CD4-positive, alpha-beta T cell treated with Interleukin-15 for 1 hour (primary cell): ENCODE measurements at regions not wholly inside any gene's neighbourhood (a gene's known extent, or its start where the extent isn't known, plus 50 kb on each side); places are given as distances from the start of the nearest gene placed in this dataset.

Experiments used
- DNase-seq: peaks from one replicate; pipeline ENCODE4 v3.0.0-alpha.2; 2020

DNA sequence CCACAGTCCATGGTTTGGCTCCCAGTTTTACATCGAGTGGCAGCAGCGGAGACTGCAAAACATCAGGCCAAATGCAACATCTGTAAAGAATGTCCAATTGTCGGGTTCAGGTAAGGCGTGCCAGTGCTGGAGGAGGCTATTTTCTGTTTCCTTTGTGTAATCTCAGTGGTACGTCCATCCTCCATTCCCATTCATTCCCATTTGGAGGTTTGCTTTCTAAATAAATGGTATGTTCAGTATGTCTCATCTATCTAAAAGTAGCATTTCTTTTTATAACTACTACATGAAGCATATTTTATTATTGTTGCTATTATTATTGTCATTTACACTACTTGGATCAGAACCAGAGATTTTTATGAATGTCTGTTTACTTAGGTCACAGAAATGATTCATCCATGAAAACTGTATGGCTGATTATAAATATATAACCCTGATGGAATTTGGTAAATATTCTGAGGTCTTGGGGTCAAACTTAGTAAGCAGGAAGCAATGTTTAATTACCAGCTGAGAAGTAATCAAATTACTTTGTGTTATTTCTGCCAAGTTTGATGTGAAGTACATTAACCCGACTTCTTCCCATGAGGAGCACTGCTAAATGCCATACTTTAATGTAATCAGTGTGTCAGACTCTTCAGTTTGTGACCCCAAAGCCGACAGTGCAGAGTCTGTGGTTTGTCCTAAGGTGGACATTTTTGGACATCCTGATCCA lies 512.9 kb downstream of the UTRN start:
- no peak for DNase-seq

DNA sequence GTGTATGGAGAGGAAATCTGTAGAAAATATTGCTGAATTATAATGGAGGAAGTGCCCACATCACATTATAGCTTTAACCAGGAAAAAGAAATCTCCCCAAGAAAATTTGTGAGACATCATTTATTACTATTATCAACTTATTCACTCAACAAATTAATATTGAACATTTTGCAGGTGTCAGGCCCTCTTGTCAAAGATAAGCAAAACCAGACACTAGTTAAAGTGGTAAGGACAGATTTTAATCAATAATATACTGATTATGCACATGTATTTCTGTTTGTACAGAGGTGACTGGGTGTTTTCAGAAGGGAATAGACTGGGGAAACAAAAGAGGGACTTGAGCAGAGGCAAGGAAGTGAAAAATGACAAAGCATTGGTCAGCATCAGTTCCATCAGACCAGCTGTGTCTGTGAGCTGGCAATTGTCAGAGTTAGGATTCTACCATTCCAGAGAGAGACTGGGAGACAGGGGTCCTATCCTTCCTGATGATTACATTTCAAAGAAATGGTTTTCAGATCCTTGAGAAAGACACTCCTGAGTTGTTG lies 519.2 kb downstream of the UTRN start:
- no peak for DNase-seq

DNA sequence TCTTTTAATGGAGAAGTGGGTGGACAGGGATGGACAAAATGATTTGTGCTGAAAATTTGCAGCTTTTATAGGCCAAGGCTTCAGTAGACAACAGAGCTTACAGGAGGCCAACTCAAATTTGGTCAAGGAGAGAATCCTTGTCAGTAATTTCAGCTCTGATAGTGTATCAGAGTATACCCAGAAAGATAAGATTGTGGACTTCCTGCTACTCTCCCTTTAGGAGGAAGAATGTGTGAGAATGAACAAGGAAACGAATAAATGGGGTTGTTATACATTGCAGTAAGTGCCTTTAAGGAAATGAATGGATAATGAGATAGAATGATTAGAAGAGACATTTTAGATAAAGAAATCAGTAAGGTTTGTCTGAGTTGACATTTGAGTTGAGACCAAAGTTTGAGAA lies 519.9 kb downstream of the UTRN start:
- DNase-seq = no peak

DNA sequence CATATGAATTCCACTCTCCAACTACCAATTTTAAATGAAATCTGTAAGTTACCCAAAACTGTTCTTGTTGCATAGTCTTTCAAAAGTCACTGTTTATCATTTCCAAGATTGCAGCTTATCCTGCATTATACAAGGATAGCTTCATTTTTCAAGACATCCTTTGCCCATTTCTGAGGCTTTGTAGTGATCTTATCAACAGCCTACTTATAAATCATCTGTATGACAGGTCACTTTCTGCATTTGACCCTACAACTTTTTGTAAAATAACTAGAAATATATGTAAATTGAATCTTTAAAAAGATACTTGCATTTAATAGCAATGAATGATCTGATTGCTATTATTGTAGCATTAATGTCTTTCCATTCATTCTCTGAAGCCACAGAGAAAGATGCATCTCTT lies 521.1 kb downstream of the UTRN start:
- DNase-seq = no peak

DNA sequence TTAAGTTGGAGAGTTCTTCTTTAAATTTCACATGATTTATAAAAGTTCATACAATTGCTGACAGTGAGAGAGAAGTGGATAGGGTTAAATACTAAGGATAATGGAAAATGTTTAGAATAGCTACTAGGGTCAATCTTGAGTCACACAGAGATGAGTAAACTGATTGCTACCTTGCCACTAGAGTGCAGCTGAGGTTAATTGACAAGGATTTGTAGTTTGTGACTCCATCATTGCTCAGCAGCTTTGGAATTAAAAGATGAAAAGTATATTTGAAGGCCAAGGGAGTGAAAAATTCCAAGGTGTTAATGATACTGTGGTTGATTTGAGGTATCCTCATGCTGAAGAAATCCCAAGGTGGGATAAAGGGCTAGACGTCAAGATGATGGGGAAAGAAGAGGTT lies 524.0 kb downstream of the UTRN start:
- no peak for DNase-seq

DNA sequence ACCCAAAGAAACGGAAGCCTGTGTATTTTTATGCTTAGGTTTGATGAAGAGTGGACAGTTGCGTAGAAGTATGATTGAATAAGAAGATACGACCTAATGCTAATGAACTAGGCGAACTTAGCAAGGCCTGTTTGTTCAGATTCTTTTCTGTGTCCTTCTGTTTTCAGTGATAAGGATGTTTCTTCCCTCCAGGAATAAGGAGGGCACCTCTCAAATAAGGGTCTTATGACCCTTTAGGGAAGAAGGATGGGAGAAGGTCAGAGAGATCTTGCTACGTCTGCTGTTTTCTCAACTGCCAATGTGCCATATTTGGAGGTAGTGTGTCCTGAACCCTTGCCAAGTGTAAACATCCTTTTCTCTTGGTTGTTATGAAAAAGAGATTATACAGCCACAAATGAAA lies 524.8 kb downstream of the UTRN start:
- no peak for DNase-seq

DNA sequence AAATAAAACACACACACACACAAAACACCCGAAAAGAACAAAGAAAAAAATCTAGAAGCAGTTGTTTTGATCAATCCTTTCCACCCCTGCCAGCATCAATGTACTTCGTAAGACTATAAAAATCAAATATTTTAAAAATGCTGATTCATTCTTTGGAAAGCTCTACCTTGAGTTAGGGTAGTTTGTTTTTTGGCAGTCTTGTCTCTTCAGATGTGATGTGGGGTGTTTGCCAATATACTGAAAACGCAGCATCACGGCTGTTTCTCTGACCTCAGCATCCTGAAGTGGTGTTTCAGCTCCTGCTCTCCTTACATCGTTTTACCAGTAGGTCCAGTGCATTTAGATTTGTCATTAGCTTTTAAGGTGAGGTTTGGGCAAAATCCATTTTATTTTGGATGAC lies 526.0 kb downstream of the UTRN start:
- no peak for DNase-seq

DNA sequence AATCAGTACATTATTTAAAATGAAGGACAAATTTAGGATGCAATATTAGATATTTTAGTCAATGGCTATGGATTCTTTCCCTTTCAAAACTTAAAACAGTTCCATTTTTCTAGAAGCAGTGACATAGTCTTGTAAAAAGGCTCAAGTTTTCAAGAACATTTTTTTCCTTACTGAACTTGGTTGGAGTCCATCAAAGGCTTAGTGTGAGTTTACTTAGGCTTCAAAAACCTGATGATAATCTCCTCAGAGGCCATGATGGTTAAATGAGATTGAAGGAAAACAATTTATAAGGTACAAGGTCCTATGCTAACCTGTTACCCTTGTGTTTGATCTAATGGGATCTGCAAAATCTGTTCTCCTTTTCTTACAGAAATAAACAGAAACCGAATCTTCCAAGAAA lies 531.8 kb downstream of the UTRN start:
- DNase-seq = no peak

DNA sequence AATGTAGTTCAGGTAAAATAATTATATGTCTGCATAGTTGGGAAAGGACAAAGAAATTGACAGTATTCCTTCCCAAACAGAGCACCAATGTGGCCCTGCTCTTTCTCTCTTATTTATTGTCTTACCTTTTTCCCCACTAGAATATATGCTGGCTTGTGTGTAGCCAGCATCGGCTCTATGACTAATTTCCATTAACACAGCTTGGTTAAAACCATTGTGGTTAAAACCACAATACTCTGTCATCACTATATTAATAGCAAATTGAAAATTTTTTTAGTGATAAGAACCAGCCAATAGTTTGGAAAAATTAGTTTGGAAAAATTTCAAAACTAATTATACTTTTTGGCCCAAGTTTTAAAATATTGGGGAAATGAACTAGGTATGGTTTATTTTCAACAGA lies 535.1 kb downstream of the UTRN start:
- no peak for DNase-seq

DNA sequence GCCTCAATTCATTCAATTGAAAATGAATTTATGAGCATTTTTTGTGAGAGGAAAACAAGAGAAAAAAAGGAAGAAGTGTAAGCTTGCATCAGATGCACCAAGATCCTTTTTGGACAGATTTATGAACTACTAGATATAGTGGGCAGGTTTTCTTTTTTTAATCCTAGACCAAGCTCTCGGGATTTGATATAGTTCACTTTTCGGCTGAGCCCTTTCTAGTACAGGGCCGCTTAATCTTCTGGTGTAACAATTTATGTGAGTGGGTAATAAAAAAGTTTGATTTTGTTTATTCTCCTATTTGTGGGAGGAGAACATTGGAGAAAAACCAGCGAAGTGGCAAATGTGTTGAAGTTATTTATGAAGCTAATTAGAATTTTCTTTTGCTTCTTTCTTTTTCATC lies 538.0 kb downstream of the UTRN start:
- DNase-seq = no peak

DNA sequence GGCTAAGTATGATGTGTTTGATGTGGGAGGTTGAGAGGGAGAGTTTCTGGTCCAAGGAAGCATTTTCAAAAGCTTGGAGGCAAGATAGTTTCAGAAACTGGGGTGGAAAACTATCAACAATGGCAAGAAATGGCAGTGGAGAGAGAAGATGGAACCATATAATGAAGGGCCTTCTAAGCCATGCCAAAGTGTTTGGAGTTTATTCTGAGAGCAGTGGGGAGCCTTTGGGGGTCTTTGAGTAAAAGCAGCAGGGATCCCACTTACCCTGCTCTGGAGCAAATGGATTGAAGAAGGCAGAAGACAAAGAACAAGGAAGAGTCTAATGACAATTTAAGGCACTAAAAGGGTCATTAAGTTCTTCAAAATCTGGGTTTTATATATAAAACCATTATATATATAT lies 538.9 kb downstream of the UTRN start:
- no peak for DNase-seq

DNA sequence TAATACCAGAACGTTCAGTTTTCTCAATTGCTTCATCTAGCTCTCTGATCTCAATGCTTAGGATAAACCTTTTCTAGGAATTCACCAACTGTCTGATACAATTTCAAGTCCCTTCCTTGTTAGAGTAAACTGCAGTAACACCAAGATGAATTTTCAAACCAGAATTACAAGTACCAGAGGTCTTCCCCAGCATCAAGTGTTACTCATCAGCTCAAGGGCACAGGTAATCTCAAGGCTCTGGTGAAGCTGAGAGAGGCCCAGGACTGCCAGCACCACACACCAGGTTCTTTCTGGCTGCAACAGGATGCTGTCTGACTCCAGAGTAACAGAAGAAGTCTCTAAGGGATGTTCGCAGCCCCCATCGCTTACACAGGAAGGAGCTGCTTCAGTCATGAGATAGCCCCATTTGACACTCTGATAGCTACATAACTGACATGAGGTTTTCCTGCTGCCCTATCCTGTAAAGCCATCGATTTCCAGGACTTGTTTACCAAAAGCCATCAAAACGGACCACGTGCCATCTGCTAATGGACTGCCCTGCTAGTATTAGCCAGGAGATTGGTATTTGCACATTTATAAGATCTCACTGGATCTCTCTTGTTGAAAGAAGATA lies 549.4 kb downstream of the UTRN start:
- no peak for DNase-seq

DNA sequence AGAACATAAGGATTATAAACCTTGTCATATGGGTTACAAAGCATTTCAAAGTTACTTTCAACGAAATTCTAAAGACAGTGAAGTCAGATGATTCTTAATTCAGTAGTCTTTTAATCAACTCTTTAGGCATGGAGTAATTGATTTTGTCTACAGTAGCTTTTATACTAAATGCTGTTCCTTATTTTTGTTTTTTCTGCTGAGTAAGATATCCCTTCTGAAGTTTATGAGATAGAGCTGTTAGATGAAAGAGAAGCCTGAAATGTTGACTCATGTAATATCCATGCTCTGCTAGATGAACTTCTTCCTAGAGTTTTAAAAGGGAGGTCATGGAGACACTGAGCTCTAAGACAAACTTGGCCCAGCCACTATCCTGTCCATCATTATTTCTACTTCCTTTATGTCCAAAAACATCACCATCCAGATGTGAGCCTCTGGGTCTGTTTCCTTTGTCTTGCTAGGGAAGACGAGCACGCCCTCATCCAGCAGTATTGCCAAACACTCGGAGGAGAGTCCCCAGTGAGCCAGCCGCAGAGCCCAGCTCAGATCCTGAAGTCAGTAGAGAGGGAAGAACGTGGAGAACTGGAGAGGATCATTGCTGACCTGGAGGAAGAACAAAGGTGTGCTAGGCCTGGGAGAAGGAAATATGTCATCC lies 550.3 kb downstream of the UTRN start:
- DNase-seq = no peak

DNA sequence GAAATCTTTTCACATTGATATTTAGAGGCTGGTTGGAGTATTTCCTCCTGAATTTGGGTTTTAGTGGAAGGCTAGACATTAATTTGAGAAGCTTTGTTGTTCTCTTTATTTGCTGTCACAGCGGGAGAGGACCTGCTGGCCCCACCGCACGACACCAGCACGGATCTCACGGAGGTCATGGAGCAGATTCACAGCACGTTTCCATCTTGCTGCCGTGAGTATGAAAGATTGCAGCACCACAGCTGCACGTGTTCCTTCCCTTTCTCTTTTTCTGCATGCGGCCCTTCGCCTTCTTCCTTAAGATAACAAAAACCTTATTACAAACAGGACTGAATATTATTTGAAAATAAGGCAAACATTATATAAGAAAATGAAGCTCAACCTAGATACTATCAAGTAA lies 555.5 kb downstream of the UTRN start:
- DNase-seq = no peak

DNA sequence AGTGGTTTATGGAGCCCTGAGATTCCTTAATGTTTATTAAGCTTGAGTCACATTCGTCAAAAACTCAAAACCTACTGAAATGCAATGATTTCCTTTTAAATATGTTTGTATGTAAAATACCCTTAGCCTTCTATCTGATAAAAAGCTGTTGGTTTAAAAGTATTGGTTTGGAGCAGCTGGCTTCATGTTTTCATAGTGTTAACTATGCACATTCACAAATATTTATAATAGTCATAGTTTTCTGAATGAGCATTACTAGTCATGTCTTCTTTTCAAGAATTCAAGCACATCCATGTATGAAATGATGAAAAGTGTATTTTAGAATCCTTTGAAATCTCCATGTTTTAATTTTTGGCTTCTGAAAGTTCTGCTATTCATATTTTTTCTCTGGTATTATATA lies 558.6 kb downstream of the UTRN start:
- no peak for DNase-seq

DNA sequence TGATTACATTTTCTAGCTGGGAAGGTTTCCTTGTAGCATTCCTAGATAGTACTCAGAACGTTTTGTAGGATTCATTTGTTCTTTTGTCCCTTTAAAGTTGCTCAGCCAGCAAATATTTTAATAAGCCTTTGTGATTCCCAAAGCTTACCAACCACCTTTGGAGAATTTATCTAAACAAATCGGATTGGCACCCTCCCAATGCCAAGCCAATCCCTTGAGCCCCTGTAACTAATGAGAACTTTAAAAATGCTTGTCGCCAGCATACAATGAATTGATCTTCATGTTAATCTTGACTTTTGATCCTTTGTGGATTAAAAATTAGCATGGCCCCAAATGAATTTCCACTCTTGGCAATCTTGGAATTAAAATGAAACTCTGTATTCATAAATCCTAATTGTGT lies 559.5 kb downstream of the UTRN start:
- no peak for DNase-seq

DNA sequence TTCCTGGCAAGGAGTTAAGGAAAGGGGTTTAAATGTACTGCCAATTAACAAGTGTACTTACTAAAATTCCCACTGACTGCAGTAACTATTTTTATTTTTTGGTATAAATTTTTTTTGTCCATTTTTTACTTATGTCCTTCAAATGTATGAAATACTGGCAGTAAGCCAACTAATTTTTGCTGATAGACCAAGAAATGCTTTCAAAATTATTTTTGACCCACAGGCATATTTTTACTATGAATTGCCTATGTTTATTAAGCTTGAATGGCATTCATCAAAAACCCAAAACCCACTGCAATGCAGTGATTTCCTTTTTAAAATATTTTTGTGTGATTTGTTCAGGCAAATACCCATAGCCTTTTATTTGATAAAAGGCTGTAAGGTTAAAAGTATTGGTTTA lies 560.1 kb downstream of the UTRN start:
- no peak for DNase-seq

DNA sequence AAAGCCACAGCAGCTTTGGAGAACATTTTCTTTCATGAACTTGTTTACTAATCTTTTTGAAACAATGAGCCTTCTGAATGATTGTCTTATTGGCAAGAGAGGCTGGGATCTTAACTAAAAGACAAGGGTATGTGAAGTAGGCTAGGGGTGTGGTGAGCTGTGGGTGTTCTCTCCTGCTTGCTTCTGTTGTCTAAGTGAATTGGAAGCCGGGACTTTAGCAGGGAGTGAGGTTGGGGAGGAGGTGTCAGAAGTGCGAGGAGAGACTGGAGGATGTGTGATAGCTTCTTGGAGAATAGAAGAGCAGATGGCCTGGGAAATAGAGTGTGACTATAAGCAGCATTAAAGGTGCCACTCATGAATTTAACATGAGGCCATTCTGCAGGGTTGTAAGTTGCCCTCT lies 562.8 kb downstream of the UTRN start:
- DNase-seq = no peak

DNA sequence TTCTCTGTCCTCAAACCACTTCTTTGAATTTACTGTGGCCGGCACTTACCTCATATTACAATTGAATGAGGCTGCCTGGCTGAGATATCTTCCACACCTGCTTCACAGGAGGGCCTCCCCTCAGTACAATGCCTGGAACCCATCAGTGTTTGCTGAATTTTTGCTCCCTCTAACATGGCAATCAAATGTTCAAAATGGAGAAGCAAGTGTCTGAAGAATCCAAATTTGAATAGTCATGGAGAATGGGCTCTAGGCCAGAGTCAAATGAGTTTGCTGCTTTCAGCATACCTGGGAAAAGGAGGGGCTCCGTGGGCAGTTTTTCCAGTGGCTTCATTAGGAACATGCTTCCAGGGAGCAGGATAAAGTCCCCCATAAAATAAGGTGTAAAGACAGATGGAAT lies 564.8 kb downstream of the UTRN start:
- no peak for DNase-seq

DNA sequence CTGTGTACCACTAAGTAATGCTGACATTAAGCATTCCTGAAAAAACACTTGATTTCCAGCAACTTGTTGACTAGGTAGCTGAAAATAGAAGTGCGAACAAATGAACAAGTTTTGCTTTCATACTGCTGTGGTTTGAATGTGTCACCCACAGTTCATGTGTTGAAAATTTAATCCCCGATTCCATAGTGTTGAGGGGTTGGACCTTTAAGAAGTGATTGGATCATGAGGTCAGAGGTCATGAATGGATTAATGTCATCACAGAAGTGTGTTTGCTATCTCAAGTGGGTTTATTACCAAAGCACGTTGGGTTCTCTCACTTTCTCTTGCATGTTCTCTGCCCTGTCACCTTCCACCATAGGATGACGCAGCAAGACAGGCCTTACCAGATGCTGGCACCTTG lies 568.5 kb downstream of the UTRN start:
- DNase-seq = no peak

DNA sequence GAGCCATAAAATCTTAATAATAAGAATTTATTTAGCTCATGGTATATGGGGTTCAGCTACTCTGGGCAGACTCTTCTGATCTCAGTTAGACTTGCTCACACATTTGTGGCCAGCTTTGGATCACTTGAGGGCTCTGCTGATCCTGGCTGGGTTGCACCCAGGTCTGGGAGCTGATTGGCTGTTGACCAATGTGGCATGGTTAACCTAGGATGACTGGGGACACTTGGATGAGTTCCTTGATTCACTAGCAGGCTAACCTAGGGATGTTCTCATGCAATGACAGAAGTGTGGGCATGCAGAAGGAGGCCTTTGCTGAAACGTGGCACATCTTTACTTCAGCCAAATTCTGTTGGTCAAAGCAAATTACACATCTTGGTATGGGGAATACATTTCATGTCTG lies 569.5 kb downstream of the UTRN start:
- DNase-seq = no peak

DNA sequence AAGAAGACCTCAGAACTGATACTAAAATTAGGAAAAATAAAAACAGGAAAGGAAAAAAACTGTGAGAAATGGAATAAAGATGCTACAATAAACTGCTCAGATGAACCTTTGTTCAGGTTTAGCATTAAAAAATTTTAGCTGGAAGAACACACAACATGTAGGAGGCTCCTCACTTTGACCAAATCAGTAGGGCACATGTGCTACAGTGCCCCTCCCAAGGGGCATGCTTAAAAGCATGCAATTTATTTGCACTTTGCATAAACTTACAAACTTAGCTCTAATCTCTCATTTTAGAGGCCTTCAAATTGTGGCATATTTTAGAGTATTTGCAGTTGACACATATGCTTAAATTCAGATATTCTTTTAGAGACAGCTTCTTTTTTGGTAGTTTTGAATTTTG lies 570.2 kb downstream of the UTRN start:
- no peak for DNase-seq

DNA sequence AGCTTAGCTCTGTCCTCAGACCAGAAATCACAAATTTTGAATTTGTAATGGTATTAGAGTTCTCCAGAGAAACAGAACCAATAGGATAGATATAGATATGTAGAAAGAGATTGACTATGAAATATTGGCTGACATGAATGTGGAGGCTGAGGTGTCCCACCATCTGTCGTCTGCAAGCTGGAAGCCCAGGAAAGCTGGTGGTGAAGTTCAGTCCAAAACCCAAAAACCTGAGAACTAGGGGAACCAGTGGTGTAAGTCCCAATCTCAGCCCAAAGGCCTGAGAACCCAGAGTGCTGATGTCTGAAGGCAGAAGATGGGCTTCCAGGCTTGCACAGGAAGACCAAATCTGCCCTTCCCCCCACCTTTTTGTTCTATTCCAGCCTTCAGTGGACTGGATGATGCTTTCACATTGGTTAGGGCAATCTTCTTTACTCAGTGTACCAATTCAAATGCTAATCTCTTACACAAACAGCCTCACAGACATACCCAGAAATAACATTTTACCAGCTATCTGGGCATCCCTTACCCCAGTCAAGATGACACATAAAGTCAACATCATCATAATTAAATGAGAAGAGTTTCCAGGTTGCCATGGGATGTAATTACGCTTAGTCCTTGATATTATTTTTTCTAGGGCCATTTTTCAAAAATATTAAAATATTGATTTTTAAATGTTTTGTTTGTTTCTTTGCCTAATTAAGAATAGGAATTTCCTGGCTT lies 570.8 kb downstream of the UTRN start:
- DNase-seq = no peak

DNA sequence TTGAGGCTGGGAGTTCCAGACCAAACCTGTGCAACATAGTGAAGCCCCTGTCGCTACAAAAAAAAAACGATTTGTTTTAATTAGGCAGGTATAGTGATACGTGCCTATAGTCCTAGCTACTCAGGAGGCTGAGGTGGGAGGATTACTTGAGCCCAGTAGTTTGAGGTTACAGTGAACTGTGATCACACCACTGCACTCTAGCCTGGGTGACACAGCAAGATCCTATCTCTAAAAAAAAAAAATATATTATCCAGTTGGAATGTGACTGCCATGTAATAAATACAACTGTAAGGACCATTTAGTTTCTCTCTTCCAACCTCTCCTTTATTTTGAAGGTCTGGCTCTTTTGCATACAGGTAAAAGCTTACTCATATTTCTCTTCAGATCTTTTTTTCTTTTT lies 571.5 kb downstream of the UTRN start:
- no peak for DNase-seq
